ENCODE measurements at regions not wholly inside any gene's neighbourhood (a gene's known extent, or its start where the extent isn't known, plus 50 kb on each side); places are given as distances from the start of the nearest gene placed in this dataset.

GRCh38 chr20:40434122-40434521 lies 254.9 kb downstream of the MAFB start:
- intact Hi-C loops (cut with DNase I), result no loop called here
- no peaks in the 10 kb centered on the region for H3K9me3 ChIP-seq
- H3K36me3 ChIP-seq, result no peaks in the 10 kb centered on the region
- no peaks in the 10 kb centered on the region for H3K27me3 ChIP-seq
- no peaks in the 10 kb centered on the region for H3K4me1 ChIP-seq
- no peak for DNase-seq (ENCODE audit: extremely low spot score in 2 of 2)
- no peak overlapping the region for H3K4me3 ChIP-seq
- no peak overlapping the region for H3K27ac ChIP-seq
- TF ChIP-seq POLR2A (IDR thresholded peaks at IDR 0.05) (no peak), POLR2AphosphoS5 (IDR thresholded peaks at IDR 0.05; ENCODE audit: insufficient read depth in 1 of 2, low read depth in 1 of 2) (no peak), CTCF (IDR thresholded peaks at IDR 0.05) (no peak)

GRCh38 chr20:40433341-40433861 lies 255.6 kb downstream of the MAFB start:
- H3K4me3 ChIP-seq, result no peak overlapping the region
- H3K27ac ChIP-seq, result no peak overlapping the region
- intact Hi-C loops (cut with DNase I), result no loop called here
- no peaks in the 10 kb centered on the region for H3K36me3 ChIP-seq
- H3K9me3 ChIP-seq, result no peaks in the 10 kb centered on the region
- no peak for DNase-seq (ENCODE audit: extremely low spot score in 2 of 2)
- no peak for TF ChIP-seq POLR2AphosphoS5 (IDR thresholded peaks at IDR 0.05; ENCODE audit: insufficient read depth in 1 of 2, low read depth in 1 of 2)
- H3K27me3 ChIP-seq, result no peaks in the 10 kb centered on the region
- no peaks in the 10 kb centered on the region for H3K4me1 ChIP-seq

- no peak for DNase-seq (ENCODE audit: extremely low spot score in 2 of 2)
- TF ChIP-seq POLR2AphosphoS5 (IDR thresholded peaks at IDR 0.05; ENCODE audit: insufficient read depth in 1 of 2, low read depth in 1 of 2), result no peak
- TF ChIP-seq CTCF (IDR thresholded peaks at IDR 0.05), result no peak
- no peak for TF ChIP-seq POLR2A (IDR thresholded peaks at IDR 0.05)
- no peaks in the 10 kb centered on the region for H3K9me3 ChIP-seq
- intact Hi-C loops (cut with DNase I), result no loop called here
- no peak overlapping the region for H3K4me3 ChIP-seq
- no peak overlapping the region for H3K27ac ChIP-seq
- H3K27me3 ChIP-seq, result no peaks in the 10 kb centered on the region
- no peaks in the 10 kb centered on the region for H3K4me1 ChIP-seq
- H3K36me3 ChIP-seq, result no peaks in the 10 kb centered on the region
Observed at GRCh38 chr20:40431611-40432010, 257.4 kb downstream of the MAFB start.

- Histone ChIP-seq H3K27ac (no peak overlapping the region), H3K4me1 (no peaks in the 10 kb centered on the region), H3K36me3 (no peaks in the 10 kb centered on the region), H3K27me3 (no peaks in the 10 kb centered on the region), H3K4me3 (no peak overlapping the region), H3K9me3 (no peaks in the 10 kb centered on the region)
- intact Hi-C loops (cut with DNase I), result no loop called here
- TF ChIP-seq POLR2AphosphoS5 (IDR thresholded peaks at IDR 0.05; ENCODE audit: insufficient read depth in 1 of 2, low read depth in 1 of 2) (no peak), CTCF (IDR thresholded peaks at IDR 0.05) (no peak), POLR2A (IDR thresholded peaks at IDR 0.05) (no peak)
- no peak for DNase-seq (ENCODE audit: extremely low spot score in 2 of 2)
Observed at GRCh38 chr20:40431112-40431511, 257.9 kb downstream of the MAFB start.

- Histone ChIP-seq H3K36me3 (no peaks in the 10 kb centered on the region), H3K27ac (no peak overlapping the region), H3K4me1 (no peaks in the 10 kb centered on the region), H3K27me3 (no peaks in the 10 kb centered on the region), H3K9me3 (no peaks in the 10 kb centered on the region), H3K4me3 (no peak overlapping the region)
- intact Hi-C loops (cut with DNase I), result no loop called here
- TF ChIP-seq POLR2AphosphoS5 (IDR thresholded peaks at IDR 0.05; ENCODE audit: insufficient read depth in 1 of 2, low read depth in 1 of 2) (no peak), POLR2A (IDR thresholded peaks at IDR 0.05) (no peak), CTCF (IDR thresholded peaks at IDR 0.05) (no peak)
- no peak for DNase-seq (ENCODE audit: extremely low spot score in 2 of 2)
Observed at GRCh38 chr20:40427026-40427425, 262.0 kb downstream of the MAFB start.
